Upper lobe of left lung (tissue), 6 donors: ENCODE measurements at regions not wholly inside any gene's neighbourhood (a gene's known extent, or its start where the extent isn't known, plus 50 kb on each side); places are given as distances from the start of the nearest gene placed in this dataset.

ENCODE experiments used
- ATAC-seq, 2 donors: fragments of 200-7000 bp; cut with Tn5 transposase; one replicate each; pipeline ENCODE4 v1.9.1; 2022; ENCODE audit warnings: mild to moderate bottlenecking in 2 of 2, moderate library complexity in 2 of 2; ENCODE audit not compliant: low FRiP score in 2 of 2
- DNase-seq, 2 donors: peaks; one replicate each; pipeline ENCODE4 v3.0.0-alpha.2; 2019 to 2020
- H3K27ac ChIP-seq, 4 donors: fragments of 200-600 bp; sonication (generic); one replicate each; pipeline ENCODE4 v1.5.1; 2016 to 2019
- H3K27me3 ChIP-seq, 4 donors: fragments of 200-600 bp; sonication (generic); one replicate each; pipeline ENCODE4 v1.5.1; 2017 to 2019
- H3K36me3 ChIP-seq, 4 donors: fragments of 200-600 bp; sonication (generic); one replicate each; pipeline ENCODE4 v1.5.1; 2016 to 2019
- H3K4me1 ChIP-seq, 4 donors: fragments of 200-600 bp; sonication (generic); one replicate each; pipeline ENCODE4 v1.5.1; 2018 to 2019
- H3K4me3 ChIP-seq, 4 donors: fragments of 200-600 bp; sonication (generic); one replicate each; pipeline ENCODE4 v1.5.1; 2017 to 2019; ENCODE audit warnings: mild to moderate bottlenecking in 2 of 4, moderate library complexity in 1 of 4
- H3K9me3 ChIP-seq, 4 donors: fragments of 200-600 bp; sonication (generic); one replicate each; pipeline ENCODE4 v1.5.1; 2018 to 2019
- CTCF ChIP-seq, 6 experiments: fragments of 450-650 bp in 4 of 6; fragments of 200-600 bp in 2 of 6; sonication (generic) in 2 of 6; IDR thresholded peaks; one replicate each; pipeline ENCODE4 v1.5.1; 2016 to 2019; ENCODE audit warnings: antibody characterized with exemption in 6 of 6
- EP300 ChIP-seq, 4 donors: sonication (generic); formaldehyde crosslinking; IDR thresholded peaks; one replicate each; pipeline ENCODE4 v1.5.1; 2017; ENCODE audit warnings: antibody characterized with exemption in 4 of 4, control low read depth in 2 of 4
- POLR2A ChIP-seq, 4 donors: fragments of 450-650 bp; IDR thresholded peaks; one replicate each; pipeline ENCODE4 v1.5.1; 2016 to 2017; ENCODE audit warnings: antibody characterized with exemption in 4 of 4, mild to moderate bottlenecking in 2 of 4
- POLR2AphosphoS5 ChIP-seq, 2 donors: sonication (generic); formaldehyde crosslinking; IDR thresholded peaks; one replicate each; pipeline ENCODE4 v1.5.1; 2017; ENCODE audit warnings: antibody characterized with exemption in 2 of 2
- WGBS, 2 donors: methylation state at CpG; one replicate each; pipeline ENCODE4 v1.1.5; 2017 to 2018; 5-methylcytosine and 5-hydroxymethylcytosine counted together
- donor health status: DM: no; HTN: no; CAD: no; lungs with moderate emphysema.
- donor health status: DM: no; HTN: yes; CAD: no; lungs with severe emphysema.

- no peak overlapping the region for H3K27ac ChIP-seq
- no peaks in the 10 kb centered on the region for H3K27me3 ChIP-seq
- 47 to 63% methylated on average over 3 of the region's 3 CpGs for WGBS, 2 donors
- DNase-seq (no peak), ATAC-seq (no peak)
- H3K36me3 ChIP-seq: no peaks in the 10 kb centered on the region
- no peaks in the 10 kb centered on the region for H3K9me3 ChIP-seq
- peaks cover 0 to 7% (median 3%) of the 10 kb centered on the region in 4 donors for H3K4me1 ChIP-seq
- no peak overlapping the region for H3K4me3 ChIP-seq
- TF ChIP-seq EP300 (IDR thresholded peaks at IDR 0.05): no peak
- TF ChIP-seq CTCF (IDR thresholded peaks at IDR 0.05): peak in 2 of 6 experiments; percentile 11 to 17
Observed at GRCh38 chr4:155529272-155529671, 137.4 kb upstream of the GUCY1A1 start.

- no peaks in the 10 kb centered on the region for H3K36me3 ChIP-seq
- TF ChIP-seq CTCF (IDR thresholded peaks at IDR 0.05) (no peak), POLR2AphosphoS5 (IDR thresholded peaks at IDR 0.05) (no peak), EP300 (IDR thresholded peaks at IDR 0.05) (no peak), POLR2A (IDR thresholded peaks at IDR 0.05) (no peak)
- H3K9me3 ChIP-seq: peaks cover 0 to 6% (median under 1%) of the 10 kb centered on the region in 4 donors
- 48 to 51% methylated on average over 8 of the region's 8 CpGs for WGBS, 2 donors
- no peak for DNase-seq
- H3K27me3 ChIP-seq: no peaks in the 10 kb centered on the region
- peak in 1 of 2 donors; percentile 29 for ATAC-seq
- H3K27ac ChIP-seq: peak overlapping the region in 3 of 4 donors; percentile 16 to 58 (median 45)
- no peak overlapping the region for H3K4me3 ChIP-seq
- H3K4me1 ChIP-seq: peaks cover 0 to 7% (median 3%) of the 10 kb centered on the region in 4 donors
Observed at GRCh38 chr4:155526452-155527169, 140.0 kb upstream of the GUCY1A1 start.

GRCh38 chr4:155524926-155525455, 141.7 kb upstream of the GUCY1A1 start:
- H3K4me3 ChIP-seq: no peak overlapping the region
- WGBS, 2 donors: 81 to 96% methylated on average over 3 of the region's 3 CpGs
- TF ChIP-seq EP300 (IDR thresholded peaks at IDR 0.05) (no peak), POLR2AphosphoS5 (IDR thresholded peaks at IDR 0.05) (no peak), CTCF (IDR thresholded peaks at IDR 0.05) (no peak), POLR2A (IDR thresholded peaks at IDR 0.05) (no peak)

GRCh38 chr4:155523358-155523757, 143.3 kb upstream of the GUCY1A1 start:
- H3K27me3 ChIP-seq: no peaks in the 10 kb centered on the region
- WGBS, 2 donors: 78 to 85% methylated on average over 2 of the region's 2 CpGs
- H3K4me3 ChIP-seq: no peak overlapping the region
- DNase-seq (no peak), ATAC-seq (no peak)
- H3K4me1 ChIP-seq: peaks cover 0 to 7% (median 3%) of the 10 kb centered on the region in 4 donors
- H3K9me3 ChIP-seq: peaks cover 0 to 14% (median 7%) of the 10 kb centered on the region in 4 donors
- H3K27ac ChIP-seq: no peak overlapping the region
- TF ChIP-seq POLR2A (IDR thresholded peaks at IDR 0.05) (no peak), EP300 (IDR thresholded peaks at IDR 0.05) (no peak), CTCF (IDR thresholded peaks at IDR 0.05) (no peak), POLR2AphosphoS5 (IDR thresholded peaks at IDR 0.05) (no peak)
- H3K36me3 ChIP-seq: no peaks in the 10 kb centered on the region

More at GRCh38 chr4:155524926-155525455, 141.7 kb upstream of the GUCY1A1 start:
- ATAC-seq (no peak), DNase-seq (no peak)
- Histone ChIP-seq H3K27ac (no peak overlapping the region), H3K4me1 (peaks cover 0 to 7% (median 3%) of the 10 kb centered on the region in 4 donors), H3K27me3 (no peaks in the 10 kb centered on the region), H3K36me3 (no peaks in the 10 kb centered on the region), H3K9me3 (peaks cover 0 to 14% (median 7%) of the 10 kb centered on the region in 4 donors)
